Neural progenitor cell (in vitro differentiated cells): ENCODE measurements at regions not wholly inside any gene's neighbourhood (a gene's known extent, or its start where the extent isn't known, plus 50 kb on each side); places are given as distances from the start of the nearest gene placed in this dataset.

Experiments
- DNase-seq: peaks from one replicate; pipeline ENCODE4 v3.0.0-alpha.2; 2016; ENCODE audit warnings: low spot score
- H2AFZ ChIP-seq: fragments of 200-600 bp; sonication (generic); replicated peaks from 2 replicates; pipeline ENCODE4 v1.6.1; 2016; ENCODE audit warnings: antibody characterized with exemption
- H3F3A ChIP-seq: fragments of 200-600 bp; sonication (generic); 2 replicates; pipeline ENCODE4 v1.6.1; 2016; ENCODE audit warnings: antibody characterized with exemption, low read depth
- H3K27ac ChIP-seq: fragments of 200-600 bp; sonication (generic); 2 replicates; pipeline ENCODE4 v1.5.1; 2016; ENCODE audit warnings: mild to moderate bottlenecking
- H3K27me3 ChIP-seq: fragments of 200-600 bp; sonication (generic); 2 replicates; pipeline ENCODE4 v1.6.1; 2016; ENCODE audit warnings: mild to moderate bottlenecking, moderate library complexity
- H3K36me3 ChIP-seq: fragments of 200-600 bp; sonication (generic); 2 replicates; pipeline ENCODE4 v1.5.1; 2016
- H3K4me1 ChIP-seq: fragments of 200-600 bp; sonication (generic); 2 replicates; pipeline ENCODE4 v1.6.1; 2016; ENCODE audit warnings: mixed run types
- H3K4me2 ChIP-seq: fragments of 200-600 bp; sonication (generic); 2 replicates; pipeline ENCODE4 v1.6.1; 2016
- H3K4me3 ChIP-seq: fragments of 200-600 bp; sonication (generic); 2 replicates; pipeline ENCODE4 v1.5.1; 2016
- H3K79me2 ChIP-seq: fragments of 200-600 bp; sonication (generic); 2 replicates; pipeline ENCODE4 v1.6.1; 2016; ENCODE audit warnings: low read depth
- H3K9ac ChIP-seq: fragments of 200-600 bp; sonication (generic); 2 replicates; pipeline ENCODE4 v1.6.1; 2016
- H3K9me3 ChIP-seq: fragments of 200-600 bp; sonication (generic); 2 replicates; pipeline ENCODE4 v1.5.1; 2016; ENCODE audit warnings: low read depth
- H4K20me1 ChIP-seq: fragments of 200-600 bp; sonication (generic); 2 replicates; pipeline ENCODE4 v1.6.1; 2016; ENCODE audit warnings: low read depth
- H3K27ac Mint-ChIP-seq: 3 replicates; pipeline ENCODE4 v1.8.0; 2021; ENCODE audit warnings: mixed read lengths
- H3K27me3 Mint-ChIP-seq: 2 replicates; pipeline ENCODE4 v1.8.0; 2022; ENCODE audit warnings: low read depth, mild to moderate bottlenecking, inconsistent platforms, moderate library complexity, mixed read lengths; ENCODE audit not compliant: insufficient read depth
- H3K36me3 Mint-ChIP-seq: 3 replicates; pipeline ENCODE4 v1.8.0; 2021; ENCODE audit warnings: mixed read lengths
- H3K4me1 Mint-ChIP-seq: 3 replicates; pipeline ENCODE4 v1.8.0; 2021; ENCODE audit warnings: mixed read lengths
- H3K4me3 Mint-ChIP-seq: 3 replicates; pipeline ENCODE4 v1.8.0; 2021; ENCODE audit warnings: mild to moderate bottlenecking, moderate library complexity, mixed read lengths
- H3K9me3 Mint-ChIP-seq: 3 replicates; pipeline ENCODE4 v1.8.0; 2020; ENCODE audit warnings: mixed read lengths
- CTCF ChIP-seq: fragments of 200-600 bp; sonication (generic); IDR thresholded peaks from 2 replicates; pipeline ENCODE4 v1.5.1; 2017; ENCODE audit warnings: antibody characterized with exemption, mild to moderate bottlenecking
- EZH2 ChIP-seq: fragments of 200-600 bp; sonication (generic); IDR thresholded peaks from 2 replicates; pipeline ENCODE4 v1.6.1; 2017; ENCODE audit warnings: antibody characterized with exemption, mild to moderate bottlenecking, moderate library complexity
- EZH2phosphoT487 ChIP-seq: fragments of 200-600 bp; sonication (generic); IDR thresholded peaks from 2 replicates; pipeline ENCODE4 v1.6.1; 2017; ENCODE audit warnings: antibody characterized with exemption

GRCh38 chr16:54693864-54694263 is 236.8 kb upstream of the IRX5 start:
- Mint-ChIP-seq H3K4me3 (no peak overlapping the region), H3K9me3 (no peaks in the 10 kb centered on the region), H3K36me3 (no peaks in the 10 kb centered on the region), H3K27me3 (no peaks in the 10 kb centered on the region), H3K27ac (no peak overlapping the region), H3K4me1 (peaks cover 3% of the 10 kb centered on the region)
- no peaks in the 10 kb centered on the region for H3K79me2 ChIP-seq
- H3K9me3 ChIP-seq, result no peaks in the 10 kb centered on the region
- no peak overlapping the region for H3K4me2 ChIP-seq
- H3K27me3 ChIP-seq, result no peaks in the 10 kb centered on the region
- no peak for DNase-seq
- no peak overlapping the region for H3K9ac ChIP-seq
- H4K20me1 ChIP-seq, result no peaks in the 10 kb centered on the region
- no peak overlapping the region for H2AFZ ChIP-seq
- TF ChIP-seq EZH2 (no peak), EZH2phosphoT487 (no peak), CTCF (no peak)
- no peak overlapping the region for H3K27ac ChIP-seq
- H3F3A ChIP-seq, result no peaks in the 10 kb centered on the region
- H3K36me3 ChIP-seq, result no peaks in the 10 kb centered on the region
- peaks cover 4% of the 10 kb centered on the region for H3K4me1 ChIP-seq
- H3K4me3 ChIP-seq, result no peak overlapping the region

DNA sequence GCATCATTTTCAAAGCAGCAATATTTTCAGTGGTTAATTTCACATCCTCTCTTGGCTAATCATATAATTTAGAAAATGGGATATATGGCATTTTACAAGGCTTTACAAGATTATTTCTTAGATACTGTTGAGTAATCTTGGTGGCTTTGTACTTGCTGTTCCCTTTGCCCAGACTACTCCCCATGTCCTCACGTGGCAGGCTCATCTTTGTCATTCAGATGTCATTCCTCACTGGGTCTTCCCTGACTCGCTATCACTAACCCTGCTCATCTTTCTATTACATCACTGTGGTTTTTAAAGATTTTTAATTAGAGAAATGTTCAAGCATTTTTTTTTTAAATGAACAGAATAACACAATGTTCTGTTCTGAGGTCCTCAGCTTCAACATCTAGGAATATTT is 240.0 kb upstream of the IRX5 start:
- Mint-ChIP-seq H3K4me1 (no peaks in the 10 kb centered on the region), H3K4me3 (no peak overlapping the region), H3K9me3 (no peaks in the 10 kb centered on the region), H3K27ac (no peak overlapping the region), H3K36me3 (no peaks in the 10 kb centered on the region), H3K27me3 (no peaks in the 10 kb centered on the region)
- Histone ChIP-seq H3K27ac (no peak overlapping the region), H3K9me3 (no peaks in the 10 kb centered on the region), H2AFZ (no peak overlapping the region), H3K4me2 (no peak overlapping the region), H3K4me3 (no peak overlapping the region), H3K4me1 (peaks cover 4% of the 10 kb centered on the region), H3K36me3 (no peaks in the 10 kb centered on the region), H3K27me3 (no peaks in the 10 kb centered on the region), H3K9ac (no peak overlapping the region), H3K79me2 (no peaks in the 10 kb centered on the region), H3F3A (no peaks in the 10 kb centered on the region), H4K20me1 (no peaks in the 10 kb centered on the region)
- no peak for TF ChIP-seq CTCF
- no peak for TF ChIP-seq EZH2phosphoT487
- TF ChIP-seq EZH2, result no peak
- DNase-seq, result no peak

DNA sequence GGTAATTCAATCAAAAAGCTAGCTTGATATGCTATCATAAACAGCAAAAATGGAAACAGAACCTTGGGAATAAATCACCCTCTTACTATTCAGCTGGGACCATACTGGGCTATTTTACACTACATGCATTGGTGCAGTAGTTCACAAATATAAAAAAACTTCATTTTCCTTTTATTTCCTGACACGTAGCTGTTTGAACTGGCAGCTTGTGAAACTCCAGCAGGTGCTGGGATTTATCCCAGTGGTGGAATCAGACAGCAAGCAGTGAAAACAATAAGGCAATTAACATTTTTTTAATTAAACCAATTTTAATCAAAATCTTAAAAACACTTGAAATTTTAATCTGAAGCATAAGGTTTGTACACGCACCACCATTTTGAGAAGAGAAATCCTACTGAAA is 240.4 kb upstream of the IRX5 start:
- Mint-ChIP-seq H3K4me1 (no peaks in the 10 kb centered on the region), H3K27me3 (no peaks in the 10 kb centered on the region), H3K36me3 (no peaks in the 10 kb centered on the region), H3K9me3 (no peaks in the 10 kb centered on the region), H3K27ac (no peak overlapping the region), H3K4me3 (no peak overlapping the region)
- Histone ChIP-seq H3K9me3 (no peaks in the 10 kb centered on the region), H3K4me3 (no peak overlapping the region), H3K27me3 (no peaks in the 10 kb centered on the region), H3K4me2 (no peak overlapping the region), H2AFZ (no peak overlapping the region), H3K27ac (no peak overlapping the region), H3K79me2 (no peaks in the 10 kb centered on the region), H3K9ac (no peak overlapping the region), H4K20me1 (no peaks in the 10 kb centered on the region), H3F3A (no peaks in the 10 kb centered on the region), H3K36me3 (no peaks in the 10 kb centered on the region), H3K4me1 (peaks cover 4% of the 10 kb centered on the region)
- no peak for TF ChIP-seq CTCF
- TF ChIP-seq EZH2phosphoT487, result no peak
- TF ChIP-seq EZH2, result no peak
- no peak for DNase-seq
